Thoracic aorta (tissue), 2 donors: ENCODE measurements at regions not wholly inside any gene's neighbourhood (a gene's known extent, or its start where the extent isn't known, plus 50 kb on each side); places are given as distances from the start of the nearest gene placed in this dataset.

Experiments
- ATAC-seq: fragments of 150-250 bp; one replicate; pipeline ENCODE4 v1.8.0; 2017; ENCODE audit warnings: low read depth; ENCODE audit not compliant: insufficient number of reproducible peaks, low FRiP score
- DNase-seq: peaks from one replicate; pipeline ENCODE4 v3.0.0-alpha.2; 2020; ENCODE audit warnings: low spot score
- H3K27ac ChIP-seq, 2 donors: fragments of 200-600 bp; sonication (generic); 1 replicate in 1 of 2; 2 replicates in 1 of 2; pipeline ENCODE4 v1.5.1; 2016; ENCODE audit warnings: mild to moderate bottlenecking in 2 of 2, moderate library complexity in 2 of 2
- H3K27me3 ChIP-seq: fragments of 200-600 bp; sonication (generic); replicated peaks from 2 replicates; pipeline ENCODE4 v1.6.0; 2016; ENCODE audit warnings: mild to moderate bottlenecking; ENCODE audit not compliant: insufficient read depth
- H3K36me3 ChIP-seq: fragments of 200-600 bp; sonication (generic); one replicate; pipeline ENCODE4 v1.5.1; 2016
- H3K4me1 ChIP-seq, 2 donors: fragments of 200-600 bp; sonication (generic); 1 replicate in 1 of 2; 2 replicates in 1 of 2; pipeline versions ENCODE4 v1.5.1 to v1.6.0; 2016; ENCODE audit warnings: low read depth in 2 of 2, mild to moderate bottlenecking in 1 of 2; ENCODE audit not compliant: control insufficient read depth in 1 of 2
- H3K4me3 ChIP-seq: fragments of 200-600 bp; sonication (generic); 2 replicates; pipeline ENCODE4 v1.5.1; 2016; ENCODE audit warnings: mild to moderate bottlenecking
- H3K9me3 ChIP-seq: fragments of 200-600 bp; sonication (generic); 2 replicates; pipeline ENCODE4 v1.5.1; 2016
- CTCF ChIP-seq: fragments of 200-600 bp; sonication (generic); IDR thresholded peaks from one replicate; pipeline ENCODE4 v1.5.1; 2019; ENCODE audit warnings: antibody characterized with exemption

- H3K27me3 ChIP-seq = no peaks in the 10 kb centered on the region
- ATAC-seq = no peak
- TF ChIP-seq CTCF = no peak
These were observed 169.6 kb downstream of the POM121L12 start for GRCh38 chr7:53205006-53205405.

GRCh38 chr7:53209129-53209528, 173.7 kb downstream of the POM121L12 start:
- no peak overlapping the region for H3K4me3 ChIP-seq
- no peaks in the 10 kb centered on the region for H3K4me1 ChIP-seq
- no peaks in the 10 kb centered on the region for H3K36me3 ChIP-seq
- ATAC-seq (no peak), DNase-seq (no peak)
- no peaks in the 10 kb centered on the region for H3K27me3 ChIP-seq
- peaks cover 9% of the 10 kb centered on the region for H3K9me3 ChIP-seq
- no peak for TF ChIP-seq CTCF
- H3K27ac ChIP-seq = no peak overlapping the region

More at GRCh38 chr7:53205006-53205405, 169.6 kb downstream of the POM121L12 start:
- Histone ChIP-seq H3K9me3 (no peaks in the 10 kb centered on the region), H3K4me1 (no peaks in the 10 kb centered on the region), H3K27ac (no peak overlapping the region), H3K36me3 (no peaks in the 10 kb centered on the region), H3K4me3 (no peak overlapping the region)
- DNase-seq = no peak

- TF ChIP-seq CTCF = no peak
These were observed 179.0 kb downstream of the POM121L12 start for GRCh38 chr7:53214463-53214862.

GRCh38 chr7:53218730-53219504, 183.5 kb downstream of the POM121L12 start:
- Histone ChIP-seq H3K4me1 (no peaks in the 10 kb centered on the region), H3K36me3 (no peaks in the 10 kb centered on the region), H3K27ac (no peak overlapping the region), H3K4me3 (peak overlapping the region; percentile 77), H3K9me3 (peaks cover 8% of the 10 kb centered on the region), H3K27me3 (no peaks in the 10 kb centered on the region)
- no peak for ATAC-seq
- no peak for DNase-seq
- TF ChIP-seq CTCF = no peak

More at GRCh38 chr7:53214463-53214862, 179.0 kb downstream of the POM121L12 start:
- ATAC-seq = no peak
- H3K9me3 ChIP-seq = peaks cover 15% of the 10 kb centered on the region
- no peak for DNase-seq
- H3K4me1 ChIP-seq = no peaks in the 10 kb centered on the region
- H3K27ac ChIP-seq = no peak overlapping the region
- no peak overlapping the region for H3K4me3 ChIP-seq
- H3K36me3 ChIP-seq = no peaks in the 10 kb centered on the region
- no peaks in the 10 kb centered on the region for H3K27me3 ChIP-seq

- Histone ChIP-seq H3K4me3 (no peak overlapping the region), H3K27ac (no peak overlapping the region), H3K9me3 (no peaks in the 10 kb centered on the region), H3K4me1 (no peaks in the 10 kb centered on the region), H3K27me3 (no peaks in the 10 kb centered on the region), H3K36me3 (no peaks in the 10 kb centered on the region)
- DNase-seq (no peak), ATAC-seq (no peak)
- TF ChIP-seq CTCF = no peak
These were observed 193.8 kb downstream of the POM121L12 start for GRCh38 chr7:53229202-53229601.
